ENCODE measurements at regions not wholly inside any gene's neighbourhood (a gene's known extent, or its start where the extent isn't known, plus 50 kb on each side); places are given as distances from the start of the nearest gene placed in this dataset.

DNA sequence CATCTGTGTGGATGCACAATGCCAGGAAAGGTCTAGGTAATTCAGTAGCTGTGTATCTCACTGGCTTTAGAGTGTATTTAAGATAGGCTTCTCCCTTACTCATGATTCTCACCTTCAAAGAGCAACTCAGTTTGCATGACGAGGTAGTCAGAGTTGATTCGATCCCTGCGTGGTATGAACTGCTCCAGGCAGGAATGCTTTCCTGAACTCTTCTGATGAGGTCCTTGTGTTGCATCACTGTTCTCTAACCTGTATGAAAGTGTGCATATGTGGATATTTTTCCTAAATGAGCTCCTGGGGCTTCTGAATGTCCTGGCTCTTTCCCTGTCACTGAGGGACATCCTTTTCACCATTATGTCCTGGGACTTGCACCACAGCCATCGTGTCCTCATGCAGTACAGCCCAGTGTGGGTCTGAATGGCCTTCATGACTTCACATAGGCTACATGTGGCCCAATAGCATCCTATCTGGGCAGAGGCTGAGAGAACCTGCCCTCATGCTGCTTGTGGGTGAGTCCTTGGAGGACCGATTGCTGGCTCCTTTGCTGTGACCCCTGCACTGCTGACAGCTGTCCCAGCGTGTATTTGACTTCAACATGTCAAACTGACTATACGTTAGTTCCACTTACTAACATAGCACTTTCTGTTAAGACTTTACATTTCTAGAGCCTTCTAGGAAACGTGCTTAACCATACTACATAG lies 65.3 kb upstream of the WDR1 start:
- TF ChIP-seq, protein P1, sequence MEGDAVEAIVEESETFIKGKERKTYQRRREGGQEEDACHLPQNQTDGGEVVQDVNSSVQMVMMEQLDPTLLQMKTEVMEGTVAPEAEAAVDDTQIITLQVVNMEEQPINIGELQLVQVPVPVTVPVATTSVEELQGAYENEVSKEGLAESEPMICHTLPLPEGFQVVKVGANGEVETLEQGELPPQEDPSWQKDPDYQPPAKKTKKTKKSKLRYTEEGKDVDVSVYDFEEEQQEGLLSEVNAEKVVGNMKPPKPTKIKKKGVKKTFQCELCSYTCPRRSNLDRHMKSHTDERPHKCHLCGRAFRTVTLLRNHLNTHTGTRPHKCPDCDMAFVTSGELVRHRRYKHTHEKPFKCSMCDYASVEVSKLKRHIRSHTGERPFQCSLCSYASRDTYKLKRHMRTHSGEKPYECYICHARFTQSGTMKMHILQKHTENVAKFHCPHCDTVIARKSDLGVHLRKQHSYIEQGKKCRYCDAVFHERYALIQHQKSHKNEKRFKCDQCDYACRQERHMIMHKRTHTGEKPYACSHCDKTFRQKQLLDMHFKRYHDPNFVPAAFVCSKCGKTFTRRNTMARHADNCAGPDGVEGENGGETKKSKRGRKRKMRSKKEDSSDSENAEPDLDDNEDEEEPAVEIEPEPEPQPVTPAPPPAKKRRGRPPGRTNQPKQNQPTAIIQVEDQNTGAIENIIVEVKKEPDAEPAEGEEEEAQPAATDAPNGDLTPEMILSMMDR (IDR thresholded peaks at IDR 0.05): no peak
- TF ChIP-seq POLR2A (IDR thresholded peaks at IDR 0.05): no peak
- TF ChIP-seq POLR2AphosphoS5 (IDR thresholded peaks at IDR 0.05; ENCODE audit: insufficient read depth in 1 of 2, low read depth in 1 of 2): no peak

All from vagina (tissue), 2 donors.